HEK293 (cell line): ENCODE measurements at regions not wholly inside any gene's neighbourhood (a gene's known extent, or its start where the extent isn't known, plus 50 kb on each side); places are given as distances from the start of the nearest gene placed in this dataset.

Source experiments
- CTCF ChIA-PET: fragments of 350-600 bp; formaldehyde crosslinking; extraction: SDS; loops from one replicate; lab custom pipeline; 2021; ENCODE audit warnings: antibody characterized with exemption; lab: Yijun Ruan, JAX
- POLR2A ChIA-PET: fragments of 300-600 bp; formaldehyde crosslinking; extraction: SDS; loops from one replicate; lab custom pipeline; 2020; ENCODE audit warnings: antibody characterized with exemption, inconsistent platforms; lab: Yijun Ruan, JAX
- H3K27ac ChIP-seq: fragments of 200-500 bp; sonication (Bioruptor generic); 2 replicates; pipeline ENCODE4 v1.5.1; 2014; ENCODE audit warnings: low read depth, low read length, control low read depth, inconsistent platforms; ENCODE audit errors: extremely low read depth
- H3K36me3 ChIP-seq, 2 experiments: fragments of 200-500 bp in 1 of 2; sonication (Bioruptor generic) in 1 of 2; 1 replicate in 1 of 2; 2 replicates in 1 of 2; pipeline ENCODE4 v1.5.1; 2014 to 2017; ENCODE audit warnings: inconsistent platforms in 2 of 2, low read length in 2 of 2; ENCODE audit not compliant: control insufficient read depth in 2 of 2, insufficient read depth in 1 of 2
- H3K4me1 ChIP-seq: fragments of 200-500 bp; sonication (Bioruptor generic); 2 replicates; pipeline ENCODE4 v1.5.1; 2014; ENCODE audit warnings: mild to moderate bottlenecking, low read length, inconsistent platforms; ENCODE audit not compliant: control insufficient read depth, insufficient read depth
- H3K4me3 ChIP-seq: 2 replicates; pipeline ENCODE4 v1.5.1; 2011; ENCODE audit warnings: low read depth, mild to moderate bottlenecking, control low read depth, low read length, moderate library complexity
- H3K9me3 ChIP-seq: fragments of 200-500 bp; sonication (Bioruptor generic); 2 replicates; pipeline ENCODE4 v1.5.1; 2014; ENCODE audit warnings: low read depth, low read length, inconsistent platforms; ENCODE audit not compliant: control insufficient read depth, insufficient read depth
- BCL11B ChIP-seq: fragments of 450-650 bp; formaldehyde crosslinking; IDR thresholded peaks from 2 replicates; pipeline ENCODE4 v1.5.1; 2016; ENCODE audit warnings: low read depth, missing biosample characterization, missing genetic modification characterization
- EGR2 ChIP-seq: fragments of 450-650 bp; formaldehyde crosslinking; IDR thresholded peaks from 2 replicates; pipeline ENCODE4 v1.5.1; 2016; ENCODE audit warnings: low read depth, missing biosample characterization, missing genetic modification characterization
- GLI4 ChIP-seq: fragments of 450-650 bp; formaldehyde crosslinking; IDR thresholded peaks from 2 replicates; pipeline ENCODE4 v1.5.1; 2016; ENCODE audit warnings: missing biosample characterization, missing genetic modification characterization
- HOXD13 ChIP-seq: sonication (generic); formaldehyde crosslinking; IDR thresholded peaks from 2 replicates; pipeline ENCODE4 v1.8.0; 2022; ENCODE audit warnings: missing genetic modification reagents, borderline replicate concordance
- SCRT2 ChIP-seq: fragments of 450-650 bp; formaldehyde crosslinking; IDR thresholded peaks from 2 replicates; pipeline ENCODE4 v1.5.1; 2016; ENCODE audit warnings: missing biosample characterization, missing genetic modification characterization
- YY2 ChIP-seq: fragments of 450-650 bp; formaldehyde crosslinking; IDR thresholded peaks from 2 replicates; pipeline ENCODE4 v1.5.1; 2016; ENCODE audit warnings: missing biosample characterization, missing genetic modification characterization
- ZNF132 ChIP-seq: fragments of 450-650 bp; formaldehyde crosslinking; IDR thresholded peaks from 2 replicates; pipeline ENCODE4 v1.5.1; 2017; ENCODE audit warnings: missing biosample characterization, missing genetic modification characterization, borderline replicate concordance
- ZNF146 ChIP-seq: fragments of 450-650 bp; formaldehyde crosslinking; IDR thresholded peaks from 2 replicates; pipeline ENCODE4 v1.5.1; 2016; ENCODE audit warnings: missing biosample characterization, missing genetic modification characterization
- ZNF248 ChIP-seq: fragments of 450-650 bp; formaldehyde crosslinking; IDR thresholded peaks from 2 replicates; pipeline ENCODE4 v1.5.1; 2017; ENCODE audit warnings: missing biosample characterization, missing genetic modification characterization
- ZNF292 ChIP-seq: fragments of 450-650 bp; formaldehyde crosslinking; IDR thresholded peaks from 2 replicates; pipeline ENCODE4 v1.5.1; 2016; ENCODE audit warnings: low read depth, missing biosample characterization, missing genetic modification characterization, borderline replicate concordance
- ZNF391 ChIP-seq: fragments of 450-650 bp; formaldehyde crosslinking; IDR thresholded peaks from 2 replicates; pipeline ENCODE4 v1.5.1; 2016; ENCODE audit warnings: low read depth, missing biosample characterization, missing genetic modification characterization, borderline replicate concordance
- ZNF521 ChIP-seq: fragments of 450-650 bp; formaldehyde crosslinking; IDR thresholded peaks from 2 replicates; pipeline ENCODE4 v1.5.1; 2017; ENCODE audit warnings: missing biosample characterization, mild to moderate bottlenecking, missing genetic modification characterization
- ZNF530 ChIP-seq: fragments of 450-650 bp; formaldehyde crosslinking; IDR thresholded peaks from 2 replicates; pipeline ENCODE4 v1.5.1; 2016; ENCODE audit warnings: low read depth, missing biosample characterization, missing genetic modification characterization
- ZNF626 ChIP-seq: fragments of 450-650 bp; sonication (Bioruptor Pico); formaldehyde crosslinking; IDR thresholded peaks from 2 replicates; pipeline ENCODE4 v1.5.1; 2018; ENCODE audit warnings: missing biosample characterization, missing genetic modification characterization, inconsistent platforms
- ZNF658 ChIP-seq: fragments of 450-650 bp; formaldehyde crosslinking; IDR thresholded peaks from 2 replicates; pipeline ENCODE4; 2016; ENCODE audit warnings: missing biosample characterization, missing genetic modification characterization
- ZNF660 ChIP-seq: fragments of 450-650 bp; IDR thresholded peaks from 2 replicates; pipeline ENCODE4 v1.5.1; 2018; ENCODE audit warnings: missing biosample characterization, mild to moderate bottlenecking, missing genetic modification characterization
- TF ChIP-seq, protein P1 (sequence below): fragments of 450-650 bp; formaldehyde crosslinking; IDR thresholded peaks from 2 replicates; pipeline ENCODE4 v1.5.1; 2016; ENCODE audit warnings: missing biosample characterization, missing genetic modification characterization
- TF ChIP-seq, protein P2 (sequence below): fragments of 450-650 bp; formaldehyde crosslinking; IDR thresholded peaks from 2 replicates; pipeline ENCODE4 v1.5.1; 2016; ENCODE audit warnings: missing biosample characterization, missing genetic modification characterization
- TF ChIP-seq, protein P3 (sequence below): sonication (generic); formaldehyde crosslinking; IDR thresholded peaks from 2 replicates; pipeline ENCODE4 v1.8.1; 2022; ENCODE audit warnings: mild to moderate bottlenecking, moderate library complexity, missing genetic modification reagents
- TF ChIP-seq, protein P4 (sequence below): fragments of 450-650 bp; formaldehyde crosslinking; IDR thresholded peaks from 2 replicates; pipeline ENCODE4 v1.5.1; 2016; ENCODE audit warnings: missing biosample characterization, missing genetic modification characterization
- TF ChIP-seq, protein P5 (sequence below): fragments of 450-650 bp; IDR thresholded peaks from 2 replicates; pipeline ENCODE4 v1.5.1; 2018; ENCODE audit warnings: missing biosample characterization, missing genetic modification characterization

DNA sequence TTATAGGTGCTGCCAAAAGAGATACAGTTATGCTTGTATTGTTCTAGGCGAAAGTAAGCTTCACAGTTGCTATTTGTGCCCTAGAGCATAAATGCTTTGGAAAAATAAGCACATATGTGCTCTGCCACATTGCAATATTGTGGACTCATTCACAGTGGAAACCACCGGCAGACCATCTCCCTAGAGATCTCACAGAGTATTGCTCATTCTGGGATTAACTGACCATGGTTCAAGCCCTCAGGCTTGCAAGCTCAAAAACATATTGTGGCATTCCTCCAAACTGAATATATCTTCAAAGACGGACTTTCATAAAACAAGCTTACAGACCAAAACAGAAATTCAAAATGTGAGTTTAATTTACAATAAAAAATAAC, 158.2 kb upstream of the CCDC150 start (continued):
- TF ChIP-seq, protein P1, sequence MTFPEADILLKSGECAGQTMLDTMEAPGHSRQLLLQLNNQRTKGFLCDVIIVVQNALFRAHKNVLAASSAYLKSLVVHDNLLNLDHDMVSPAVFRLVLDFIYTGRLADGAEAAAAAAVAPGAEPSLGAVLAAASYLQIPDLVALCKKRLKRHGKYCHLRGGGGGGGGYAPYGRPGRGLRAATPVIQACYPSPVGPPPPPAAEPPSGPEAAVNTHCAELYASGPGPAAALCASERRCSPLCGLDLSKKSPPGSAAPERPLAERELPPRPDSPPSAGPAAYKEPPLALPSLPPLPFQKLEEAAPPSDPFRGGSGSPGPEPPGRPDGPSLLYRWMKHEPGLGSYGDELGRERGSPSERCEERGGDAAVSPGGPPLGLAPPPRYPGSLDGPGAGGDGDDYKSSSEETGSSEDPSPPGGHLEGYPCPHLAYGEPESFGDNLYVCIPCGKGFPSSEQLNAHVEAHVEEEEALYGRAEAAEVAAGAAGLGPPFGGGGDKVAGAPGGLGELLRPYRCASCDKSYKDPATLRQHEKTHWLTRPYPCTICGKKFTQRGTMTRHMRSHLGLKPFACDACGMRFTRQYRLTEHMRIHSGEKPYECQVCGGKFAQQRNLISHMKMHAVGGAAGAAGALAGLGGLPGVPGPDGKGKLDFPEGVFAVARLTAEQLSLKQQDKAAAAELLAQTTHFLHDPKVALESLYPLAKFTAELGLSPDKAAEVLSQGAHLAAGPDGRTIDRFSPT (tag by site-specific recombination), result no peak

DNA sequence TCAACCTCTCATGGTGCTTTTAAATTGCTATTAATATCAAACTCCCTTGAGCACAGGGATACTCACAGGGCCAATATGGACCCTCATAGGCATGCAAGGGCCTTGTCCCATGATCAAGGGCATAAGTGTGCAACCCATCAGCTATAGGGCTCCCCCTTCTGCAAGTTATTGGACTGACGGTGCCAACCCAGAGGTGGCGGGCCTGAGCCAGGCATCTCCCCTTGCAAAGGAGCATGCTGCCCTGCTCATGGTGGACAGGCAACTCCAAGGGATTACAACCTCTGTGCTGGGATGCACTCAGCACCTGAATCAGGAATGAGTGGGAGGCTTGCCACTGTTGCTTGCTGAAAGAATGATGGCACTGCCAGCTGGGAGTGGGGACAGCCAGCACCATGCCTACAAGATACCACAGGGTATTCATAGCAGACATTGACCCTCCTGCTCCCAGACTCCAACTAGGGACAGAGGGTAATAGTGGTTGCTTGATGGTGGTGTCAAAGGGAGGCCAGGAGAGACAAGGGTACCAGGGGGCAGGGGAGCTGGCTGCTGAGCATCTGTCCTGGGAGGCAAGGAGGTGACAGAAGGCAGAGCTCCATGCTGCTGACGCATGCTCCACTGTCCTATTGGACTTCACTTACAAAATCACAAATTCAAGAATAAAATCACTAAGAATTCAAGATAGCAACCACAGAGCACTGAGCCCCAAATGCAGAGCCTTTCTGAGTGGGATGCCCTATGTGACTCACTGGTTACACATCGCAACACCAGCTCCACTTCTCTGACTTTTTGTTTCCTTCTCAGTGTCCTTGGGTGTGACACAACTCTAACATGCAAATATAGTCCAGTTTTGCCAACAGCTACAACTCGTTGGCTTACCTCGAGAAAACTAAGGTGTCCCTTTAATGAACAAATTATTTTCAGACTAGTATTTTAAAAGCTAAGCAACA, 157.1 kb upstream of the CCDC150 start:
- Histone ChIP-seq H3K4me1 (no peaks in the 10 kb centered on the region), H3K4me3 (no peak overlapping the region), H3K27ac (no peak overlapping the region), H3K9me3 (no peaks in the 10 kb centered on the region), H3K36me3 (no peaks in the 10 kb centered on the region)
- CTCF ChIA-PET, result interaction anchor here (0.6 to 1.1 kb wide), 2 partner anchors 14 to 18 kb away, joined by 3 read pairs; no protein-coding TSS in a partner anchor
- no peak for TF ChIP-seq YY2 (tag by site-specific recombination)
- no peak for TF ChIP-seq EGR2
- TF ChIP-seq, protein P2, sequence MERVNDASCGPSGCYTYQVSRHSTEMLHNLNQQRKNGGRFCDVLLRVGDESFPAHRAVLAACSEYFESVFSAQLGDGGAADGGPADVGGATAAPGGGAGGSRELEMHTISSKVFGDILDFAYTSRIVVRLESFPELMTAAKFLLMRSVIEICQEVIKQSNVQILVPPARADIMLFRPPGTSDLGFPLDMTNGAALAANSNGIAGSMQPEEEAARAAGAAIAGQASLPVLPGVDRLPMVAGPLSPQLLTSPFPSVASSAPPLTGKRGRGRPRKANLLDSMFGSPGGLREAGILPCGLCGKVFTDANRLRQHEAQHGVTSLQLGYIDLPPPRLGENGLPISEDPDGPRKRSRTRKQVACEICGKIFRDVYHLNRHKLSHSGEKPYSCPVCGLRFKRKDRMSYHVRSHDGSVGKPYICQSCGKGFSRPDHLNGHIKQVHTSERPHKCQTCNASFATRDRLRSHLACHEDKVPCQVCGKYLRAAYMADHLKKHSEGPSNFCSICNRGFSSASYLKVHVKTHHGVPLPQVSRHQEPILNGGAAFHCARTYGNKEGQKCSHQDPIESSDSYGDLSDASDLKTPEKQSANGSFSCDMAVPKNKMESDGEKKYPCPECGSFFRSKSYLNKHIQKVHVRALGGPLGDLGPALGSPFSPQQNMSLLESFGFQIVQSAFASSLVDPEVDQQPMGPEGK, result no peak
- TF ChIP-seq ZNF521, result no peak
- TF ChIP-seq ZNF530, result no peak
- TF ChIP-seq, protein P3, sequence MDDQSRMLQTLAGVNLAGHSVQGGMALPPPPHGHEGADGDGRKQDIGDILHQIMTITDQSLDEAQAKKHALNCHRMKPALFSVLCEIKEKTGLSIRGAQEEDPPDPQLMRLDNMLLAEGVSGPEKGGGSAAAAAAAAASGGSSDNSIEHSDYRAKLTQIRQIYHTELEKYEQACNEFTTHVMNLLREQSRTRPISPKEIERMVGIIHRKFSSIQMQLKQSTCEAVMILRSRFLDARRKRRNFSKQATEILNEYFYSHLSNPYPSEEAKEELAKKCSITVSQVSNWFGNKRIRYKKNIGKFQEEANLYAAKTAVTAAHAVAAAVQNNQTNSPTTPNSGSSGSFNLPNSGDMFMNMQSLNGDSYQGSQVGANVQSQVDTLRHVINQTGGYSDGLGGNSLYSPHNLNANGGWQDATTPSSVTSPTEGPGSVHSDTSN (CRISPR knock-in tag), result no peak
- no peak for TF ChIP-seq ZNF626
- no peak for TF ChIP-seq BCL11B (tag by site-specific recombination)
- no peak for TF ChIP-seq ZNF146 (tag by site-specific recombination)
- TF ChIP-seq, protein P4, sequence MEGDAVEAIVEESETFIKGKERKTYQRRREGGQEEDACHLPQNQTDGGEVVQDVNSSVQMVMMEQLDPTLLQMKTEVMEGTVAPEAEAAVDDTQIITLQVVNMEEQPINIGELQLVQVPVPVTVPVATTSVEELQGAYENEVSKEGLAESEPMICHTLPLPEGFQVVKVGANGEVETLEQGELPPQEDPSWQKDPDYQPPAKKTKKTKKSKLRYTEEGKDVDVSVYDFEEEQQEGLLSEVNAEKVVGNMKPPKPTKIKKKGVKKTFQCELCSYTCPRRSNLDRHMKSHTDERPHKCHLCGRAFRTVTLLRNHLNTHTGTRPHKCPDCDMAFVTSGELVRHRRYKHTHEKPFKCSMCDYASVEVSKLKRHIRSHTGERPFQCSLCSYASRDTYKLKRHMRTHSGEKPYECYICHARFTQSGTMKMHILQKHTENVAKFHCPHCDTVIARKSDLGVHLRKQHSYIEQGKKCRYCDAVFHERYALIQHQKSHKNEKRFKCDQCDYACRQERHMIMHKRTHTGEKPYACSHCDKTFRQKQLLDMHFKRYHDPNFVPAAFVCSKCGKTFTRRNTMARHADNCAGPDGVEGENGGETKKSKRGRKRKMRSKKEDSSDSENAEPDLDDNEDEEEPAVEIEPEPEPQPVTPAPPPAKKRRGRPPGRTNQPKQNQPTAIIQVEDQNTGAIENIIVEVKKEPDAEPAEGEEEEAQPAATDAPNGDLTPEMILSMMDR (tag by site-specific recombination), result no peak
- no peak for TF ChIP-seq ZNF391 (tag by site-specific recombination)
- TF ChIP-seq SCRT2, result no peak
- TF ChIP-seq ZNF658, result no peak
- no peak for TF ChIP-seq ZNF292
- no peak for TF ChIP-seq GLI4 (tag by site-specific recombination)
- TF ChIP-seq ZNF132 (tag by site-specific recombination), result no peak
- TF ChIP-seq HOXD13 (CRISPR knock-in tag), result no peak
- TF ChIP-seq, protein P5, sequence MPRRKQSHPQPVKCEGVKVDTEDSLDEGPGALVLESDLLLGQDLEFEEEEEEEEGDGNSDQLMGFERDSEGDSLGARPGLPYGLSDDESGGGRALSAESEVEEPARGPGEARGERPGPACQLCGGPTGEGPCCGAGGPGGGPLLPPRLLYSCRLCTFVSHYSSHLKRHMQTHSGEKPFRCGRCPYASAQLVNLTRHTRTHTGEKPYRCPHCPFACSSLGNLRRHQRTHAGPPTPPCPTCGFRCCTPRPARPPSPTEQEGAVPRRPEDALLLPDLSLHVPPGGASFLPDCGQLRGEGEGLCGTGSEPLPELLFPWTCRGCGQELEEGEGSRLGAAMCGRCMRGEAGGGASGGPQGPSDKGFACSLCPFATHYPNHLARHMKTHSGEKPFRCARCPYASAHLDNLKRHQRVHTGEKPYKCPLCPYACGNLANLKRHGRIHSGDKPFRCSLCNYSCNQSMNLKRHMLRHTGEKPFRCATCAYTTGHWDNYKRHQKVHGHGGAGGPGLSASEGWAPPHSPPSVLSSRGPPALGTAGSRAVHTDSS (tag by site-specific recombination), result no peak
- TF ChIP-seq ZNF660 (tag by site-specific recombination), result no peak
- TF ChIP-seq ZNF248, result no peak
- POLR2A ChIA-PET, result no interaction called here
